Astrocyte (in vitro differentiated cells and primary cell): ENCODE measurements at regions not wholly inside any gene's neighbourhood (a gene's known extent, or its start where the extent isn't known, plus 50 kb on each side); places are given as distances from the start of the nearest gene placed in this dataset.

Source experiments
- CTCF ChIP-seq: IDR thresholded peaks from 2 replicates; pipeline ENCODE4 v1.5.1; 2011; ENCODE audit warnings: low read depth, mild to moderate bottlenecking, inconsistent platforms, low read length, moderate library complexity; ENCODE audit not compliant: insufficient read depth
- EZH2 ChIP-seq: IDR thresholded peaks from 2 replicates; pipeline ENCODE4 v1.6.1; 2012; ENCODE audit warnings: mild to moderate bottlenecking, low read length, inconsistent platforms; ENCODE audit not compliant: insufficient read depth

DNA sequence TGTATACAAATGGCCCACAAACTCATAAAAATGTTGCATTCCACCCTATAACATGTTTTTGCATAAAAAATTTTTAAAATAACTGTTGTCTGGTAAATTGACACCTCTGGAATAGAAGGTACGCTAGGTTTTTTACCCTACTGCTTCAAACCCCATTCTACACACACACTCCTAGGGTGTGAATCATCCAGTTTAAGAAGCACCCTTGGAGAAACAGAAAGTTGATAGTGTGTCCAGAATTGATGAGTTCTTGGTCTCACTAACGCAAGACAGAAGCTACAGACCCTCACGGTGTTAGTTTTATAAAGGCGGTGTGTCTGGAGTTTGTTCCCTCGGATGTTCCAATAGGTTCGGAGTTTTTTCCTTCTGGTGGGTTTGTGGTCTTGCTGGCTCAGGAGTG is 158.5 kb downstream of the KLRB1 start:
- TF ChIP-seq CTCF (no peak), EZH2 (no peak)
